ENCODE measurements at regions not wholly inside any gene's neighbourhood (a gene's known extent, or its start where the extent isn't known, plus 50 kb on each side); places are given as distances from the start of the nearest gene placed in this dataset.

- H3K4me1 Mint-ChIP-seq (ENCODE audit: low read depth, unreplicated experiment) = peaks cover 12% of the 10 kb centered on the region
- H3K4me1 ChIP-seq = peaks cover 5% of the 10 kb centered on the region; the same call in 1 of the 2 replicates
- no peak overlapping the region for H3K4me3 ChIP-seq (ENCODE audit: low read depth, low read length)
- BruUV-seq (replicated peaks) = no TSS peak
- no peaks in the 10 kb centered on the region for H3K36me3 ChIP-seq (ENCODE audit: control insufficient read depth, insufficient read depth, low read length)
- intact Hi-C loops (cut with micrococcal nuclease; ENCODE audit: unreplicated experiment) = no loop called here
- ChIA-PET CTCF (no interaction called here), POLR2A (no interaction called here)
- H3K36me3 Mint-ChIP-seq (ENCODE audit: insufficient read depth, unreplicated experiment) = no peaks in the 10 kb centered on the region
- H3K27me3 Mint-ChIP-seq (ENCODE audit: insufficient read depth, unreplicated experiment) = peaks cover 5% of the 10 kb centered on the region
- no peak for DNase-seq
- no peaks in the 10 kb centered on the region for H3K9me3 Mint-ChIP-seq (ENCODE audit: unreplicated experiment)
- no peak overlapping the region for H3K27ac Mint-ChIP-seq (ENCODE audit: unreplicated experiment)
- TF ChIP-seq, protein P1, sequence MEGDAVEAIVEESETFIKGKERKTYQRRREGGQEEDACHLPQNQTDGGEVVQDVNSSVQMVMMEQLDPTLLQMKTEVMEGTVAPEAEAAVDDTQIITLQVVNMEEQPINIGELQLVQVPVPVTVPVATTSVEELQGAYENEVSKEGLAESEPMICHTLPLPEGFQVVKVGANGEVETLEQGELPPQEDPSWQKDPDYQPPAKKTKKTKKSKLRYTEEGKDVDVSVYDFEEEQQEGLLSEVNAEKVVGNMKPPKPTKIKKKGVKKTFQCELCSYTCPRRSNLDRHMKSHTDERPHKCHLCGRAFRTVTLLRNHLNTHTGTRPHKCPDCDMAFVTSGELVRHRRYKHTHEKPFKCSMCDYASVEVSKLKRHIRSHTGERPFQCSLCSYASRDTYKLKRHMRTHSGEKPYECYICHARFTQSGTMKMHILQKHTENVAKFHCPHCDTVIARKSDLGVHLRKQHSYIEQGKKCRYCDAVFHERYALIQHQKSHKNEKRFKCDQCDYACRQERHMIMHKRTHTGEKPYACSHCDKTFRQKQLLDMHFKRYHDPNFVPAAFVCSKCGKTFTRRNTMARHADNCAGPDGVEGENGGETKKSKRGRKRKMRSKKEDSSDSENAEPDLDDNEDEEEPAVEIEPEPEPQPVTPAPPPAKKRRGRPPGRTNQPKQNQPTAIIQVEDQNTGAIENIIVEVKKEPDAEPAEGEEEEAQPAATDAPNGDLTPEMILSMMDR (IDR thresholded peaks at IDR 0.05; ENCODE audit: insufficient read depth in 1 of 2, low read depth in 1 of 2, low read length in 1 of 2, severe bottlenecking in 1 of 2, unreplicated experiment in 1 of 2) = no peak
- no peaks in the 10 kb centered on the region for H3K27me3 ChIP-seq (replicated peaks; ENCODE audit: control insufficient read depth, insufficient read depth, low read length)
- no peak overlapping the region for H3K4me3 Mint-ChIP-seq (ENCODE audit: unreplicated experiment)
- H3K9me3 ChIP-seq = no peaks in the 10 kb centered on the region
Observed at GRCh38 chr2:223264541-223265193, 212.7 kb downstream of the KCNE4 start.

- no peaks in the 10 kb centered on the region for H3K36me3 Mint-ChIP-seq (ENCODE audit: insufficient read depth, unreplicated experiment)
- ChIA-PET POLR2A (no interaction called here), CTCF (no interaction called here)
- BruUV-seq (replicated peaks) = no TSS peak
- no peak overlapping the region for H3K4me3 Mint-ChIP-seq (ENCODE audit: unreplicated experiment)
- DNase-seq = no peak
- TF ChIP-seq, protein P1 (IDR thresholded peaks at IDR 0.05; ENCODE audit: insufficient read depth in 1 of 2, low read depth in 1 of 2, low read length in 1 of 2, severe bottlenecking in 1 of 2, unreplicated experiment in 1 of 2) = no peak
- no peak overlapping the region for H3K27ac Mint-ChIP-seq (ENCODE audit: unreplicated experiment)
- Histone ChIP-seq H3K9me3 (no peaks in the 10 kb centered on the region), H3K4me3 (ENCODE audit: low read depth, low read length) (no peak overlapping the region), H3K36me3 (ENCODE audit: control insufficient read depth, insufficient read depth, low read length) (no peaks in the 10 kb centered on the region), H3K27me3 (replicated peaks; ENCODE audit: control insufficient read depth, insufficient read depth, low read length) (no peaks in the 10 kb centered on the region), H3K4me1 (peaks cover 5% of the 10 kb centered on the region; the same call in 1 of the 2 replicates)
- H3K9me3 Mint-ChIP-seq (ENCODE audit: unreplicated experiment) = no peaks in the 10 kb centered on the region
- peaks cover 5% of the 10 kb centered on the region for H3K27me3 Mint-ChIP-seq (ENCODE audit: insufficient read depth, unreplicated experiment)
- intact Hi-C loops (cut with micrococcal nuclease; ENCODE audit: unreplicated experiment) = no loop called here
- peaks cover 12% of the 10 kb centered on the region for H3K4me1 Mint-ChIP-seq (ENCODE audit: low read depth, unreplicated experiment)
Observed at GRCh38 chr2:223267160-223267951, 215.4 kb downstream of the KCNE4 start.

DNA sequence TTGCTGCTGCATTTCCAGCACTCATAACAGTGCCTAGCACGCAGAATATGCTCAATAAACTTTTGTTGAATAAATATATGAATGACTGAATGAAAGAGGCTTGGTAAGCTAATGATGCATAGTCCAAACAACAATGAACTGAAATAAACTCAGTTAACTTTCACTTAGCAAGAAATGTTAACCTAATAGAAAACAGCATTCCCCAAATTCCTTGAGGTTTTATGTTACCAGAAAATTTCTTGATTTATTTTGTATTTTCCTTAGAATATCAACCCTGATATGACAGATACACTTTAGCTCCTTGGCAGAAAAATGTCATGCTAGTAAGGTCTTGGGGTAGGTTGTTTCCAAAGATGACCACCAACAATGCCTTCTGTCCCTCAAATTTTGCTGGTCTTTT lies 217.4 kb downstream of the KCNE4 start:
- Histone ChIP-seq H3K36me3 (ENCODE audit: control insufficient read depth, insufficient read depth, low read length) (no peaks in the 10 kb centered on the region), H3K27me3 (replicated peaks; ENCODE audit: control insufficient read depth, insufficient read depth, low read length) (no peaks in the 10 kb centered on the region), H3K9me3 (no peaks in the 10 kb centered on the region), H3K4me3 (ENCODE audit: low read depth, low read length) (no peak overlapping the region), H3K4me1 (no peaks in the 10 kb centered on the region)
- ChIA-PET POLR2A (no interaction called here), CTCF (no interaction called here)
- H3K36me3 Mint-ChIP-seq (ENCODE audit: insufficient read depth, unreplicated experiment) = no peaks in the 10 kb centered on the region
- H3K27ac Mint-ChIP-seq (ENCODE audit: unreplicated experiment) = no peak overlapping the region
- no peak overlapping the region for H3K4me3 Mint-ChIP-seq (ENCODE audit: unreplicated experiment)
- peaks cover 8% of the 10 kb centered on the region for H3K27me3 Mint-ChIP-seq (ENCODE audit: insufficient read depth, unreplicated experiment)
- no peaks in the 10 kb centered on the region for H3K4me1 Mint-ChIP-seq (ENCODE audit: low read depth, unreplicated experiment)
- intact Hi-C loops (cut with micrococcal nuclease; ENCODE audit: unreplicated experiment) = no loop called here
- no peak for DNase-seq
- BruUV-seq (replicated peaks) = no TSS peak
- no peaks in the 10 kb centered on the region for H3K9me3 Mint-ChIP-seq (ENCODE audit: unreplicated experiment)
- TF ChIP-seq, protein P1 (IDR thresholded peaks at IDR 0.05; ENCODE audit: insufficient read depth in 1 of 2, low read depth in 1 of 2, low read length in 1 of 2, severe bottlenecking in 1 of 2, unreplicated experiment in 1 of 2) = no peak

All from Caco-2 (cell line).